HEK293T (cell line): ENCODE measurements at regions not wholly inside any gene's neighbourhood (a gene's known extent, or its start where the extent isn't known, plus 50 kb on each side); places are given as distances from the start of the nearest gene placed in this dataset.

Experiments used
- ARNT ChIP-seq: fragments of 450-650 bp; IDR thresholded peaks from 2 replicates; pipeline ENCODE4 v1.6.1; 2017; ENCODE audit warnings: mild to moderate bottlenecking
- BHLHE40 ChIP-seq: fragments of 450-650 bp; IDR thresholded peaks from 2 replicates; pipeline ENCODE4 v1.6.1; 2016; ENCODE audit warnings: mild to moderate bottlenecking, moderate library complexity, borderline replicate concordance
- CTBP1 ChIP-seq: fragments of 450-650 bp; IDR thresholded peaks from 2 replicates; pipeline ENCODE4 v1.6.1; 2016; ENCODE audit warnings: borderline replicate concordance
- ELF4 ChIP-seq: fragments of 450-650 bp; IDR thresholded peaks from 2 replicates; pipeline ENCODE4 v1.6.1; 2017; ENCODE audit warnings: antibody characterized with exemption
- FOXA1 ChIP-seq: fragments of 450-650 bp; IDR thresholded peaks from 2 replicates; pipeline ENCODE4 v1.6.1; 2016; ENCODE audit warnings: mild to moderate bottlenecking
- FOXK2 ChIP-seq: fragments of 450-650 bp; IDR thresholded peaks from 2 replicates; pipeline ENCODE4 v1.6.1; 2016; ENCODE audit warnings: mild to moderate bottlenecking
- FOXM1 ChIP-seq: fragments of 450-650 bp; IDR thresholded peaks from 2 replicates; pipeline ENCODE4 v1.6.1; 2017; ENCODE audit warnings: mild to moderate bottlenecking, borderline replicate concordance
- LEF1 ChIP-seq: fragments of 450-650 bp; IDR thresholded peaks from 2 replicates; pipeline ENCODE4 v1.6.1; 2017; ENCODE audit warnings: mild to moderate bottlenecking, borderline replicate concordance
- NFRKB ChIP-seq: fragments of 450-650 bp; IDR thresholded peaks from 2 replicates; pipeline ENCODE4 v1.6.1; 2016; ENCODE audit warnings: mild to moderate bottlenecking, moderate library complexity
- PKNOX1 ChIP-seq: fragments of 450-650 bp; IDR thresholded peaks from 2 replicates; pipeline ENCODE4 v1.6.1; 2016
- SP1 ChIP-seq: fragments of 450-650 bp; IDR thresholded peaks from 2 replicates; pipeline ENCODE4 v1.6.1; 2017
- SUZ12 ChIP-seq: fragments of 450-650 bp; IDR thresholded peaks from 2 replicates; pipeline ENCODE4 v1.6.1; 2016; ENCODE audit warnings: mild to moderate bottlenecking
- TARDBP ChIP-seq: fragments of 450-650 bp; IDR thresholded peaks from 2 replicates; pipeline ENCODE4 v1.6.1; 2016
- ZNF384 ChIP-seq: fragments of 450-650 bp; IDR thresholded peaks from 2 replicates; pipeline ENCODE4 v1.6.1; 2016

GRCh38 chr21:17414766-17415165, 98.1 kb upstream of the CXADR start:
- TF ChIP-seq FOXA1 (no peak), SP1 (no peak), FOXM1 (no peak), SUZ12 (no peak), FOXK2 (no peak), NFRKB (no peak), LEF1 (no peak), BHLHE40 (no peak), ELF4 (no peak), ZNF384 (no peak), TARDBP (no peak), CTBP1 (no peak), PKNOX1 (no peak), ARNT (no peak)
